HCT116 (cell line): ENCODE measurements at regions not wholly inside any gene's neighbourhood (a gene's known extent, or its start where the extent isn't known, plus 50 kb on each side); places are given as distances from the start of the nearest gene placed in this dataset.

Source experiments
- ATAC-seq: fragments of 200-7000 bp; cut with Tn5 transposase; 2 replicates; pipeline ENCODE4 v1.9.1; 2020; ENCODE audit warnings: mild to moderate bottlenecking, moderate library complexity
- BruUV-seq: library from RNA; stranded (reverse); fragments of 400-500 nt; replicated peaks from 2 replicates; lab custom pipeline; 2021; lab: Mats Ljungman, UMichigan
- CTCF ChIA-PET: fragments of 300-600 bp; sonication (Branson Sonifier 250); formaldehyde crosslinking; loops from one replicate; lab custom pipeline; 2021; ENCODE audit warnings: antibody characterized with exemption; lab: Charles Lee
- POLR2A ChIA-PET: fragments of 300-600, 350-600 bp; sonication (Branson Sonifier 250); formaldehyde crosslinking; loops from one replicate; lab custom pipeline; 2021; ENCODE audit warnings: antibody characterized with exemption; lab: Charles Lee
- RAD21 ChIA-PET, 2 experiments: fragments of 300-600 bp; sonication (Branson Sonifier 250); formaldehyde crosslinking; loops; one replicate each; lab custom pipeline; 2023; ENCODE audit warnings: low total read pairs in 2 of 2; ENCODE audit not compliant: uncharacterized antibody in 2 of 2, unreplicated experiment in 2 of 2, low non-redundant PET in 1 of 2; lab: Charles Lee
- DNase-seq: peaks from one replicate; pipeline ENCODE4 v3.0.0-alpha.2; 2010; ENCODE audit warnings: low read depth, low spot score
- H2AFZ ChIP-seq: fragments of 200-600 bp; shearing (Covaris generic), sonication (generic); 2 replicates; pipeline ENCODE4 v1.6.1; 2017; ENCODE audit warnings: low read depth, mixed run types, mixed read lengths, antibody characterized with exemption, low read length; ENCODE audit not compliant: poor library complexity, severe bottlenecking
- H3K27ac ChIP-seq: 2 replicates; pipeline ENCODE4 v1.5.1; 2012; ENCODE audit warnings: low read depth, low read length
- H3K27me3 ChIP-seq: fragments of 200-600 bp; sonication (generic); 2 replicates; pipeline ENCODE4 v1.6.1; 2016; ENCODE audit warnings: mixed run types, low read length, mixed read lengths; ENCODE audit not compliant: insufficient read depth
- H3K36me3 ChIP-seq, 2 experiments: fragments of 200-500 bp in 1 of 2; fragments of 200-600 bp in 1 of 2; sonication (Bioruptor generic) in 1 of 2; sonication (generic) in 1 of 2; 2 replicates each; pipeline versions ENCODE4 v1.5.1 to v1.6.1; 2014 to 2016; ENCODE audit warnings: low read length in 2 of 2, inconsistent platforms in 1 of 2, mixed read lengths in 1 of 2, mixed run types in 1 of 2; ENCODE audit not compliant: insufficient read depth in 2 of 2, control insufficient read depth in 1 of 2
- H3K4me1 ChIP-seq, 2 experiments: fragments of 200-600 bp in 1 of 2; sonication (generic) in 1 of 2; 2 replicates each; pipeline versions ENCODE4 v1.5.1 to v1.6.1; 2012 to 2017; ENCODE audit warnings: low read length in 2 of 2, inconsistent platforms in 1 of 2, mild to moderate bottlenecking in 1 of 2, mixed read lengths in 1 of 2, mixed run types in 1 of 2, moderate library complexity in 1 of 2; ENCODE audit not compliant: insufficient read depth in 2 of 2, control insufficient read depth in 1 of 2
- H3K4me2 ChIP-seq: fragments of 200-600 bp; sonication (generic); 2 replicates; pipeline ENCODE4 v1.6.1; 2017; ENCODE audit warnings: mixed run types, low read length, mixed read lengths
- H3K4me3 ChIP-seq, 2 experiments: fragments of 200-600 bp in 1 of 2; sonication (generic) in 1 of 2; replicated peaks in 1 of 2; 2 replicates each; pipeline ENCODE4 v1.5.1; 2011 to 2016; ENCODE audit warnings: low read length in 2 of 2, control low read depth in 1 of 2, low read depth in 1 of 2, mild to moderate bottlenecking in 1 of 2, mixed read lengths in 1 of 2, mixed run types in 1 of 2
- H3K79me2 ChIP-seq: fragments of 200-600 bp; sonication (generic); 2 replicates; pipeline ENCODE4 v1.6.1; 2017; ENCODE audit warnings: mild to moderate bottlenecking, mixed run types, low read length, moderate library complexity, mixed read lengths; ENCODE audit not compliant: insufficient read depth
- H3K9ac ChIP-seq: fragments of 200-600 bp; sonication (generic); 2 replicates; pipeline ENCODE4 v1.6.1; 2016; ENCODE audit warnings: low read length, mixed read lengths
- H3K9me2 ChIP-seq: fragments of 200-600 bp; sonication (generic), shearing (Covaris generic); 2 replicates; pipeline ENCODE4 v1.6.1; 2017; ENCODE audit warnings: mixed run types, mild to moderate bottlenecking, moderate library complexity; ENCODE audit not compliant: insufficient read depth
- H3K9me3 ChIP-seq, 2 experiments: fragments of 200-500 bp in 1 of 2; fragments of 200-600 bp in 1 of 2; sonication (Bioruptor generic) in 1 of 2; sonication (generic) in 1 of 2; 2 replicates each; pipeline ENCODE4 v1.6.1; 2014 to 2017; ENCODE audit warnings: low read length in 2 of 2, mixed read lengths in 2 of 2, inconsistent platforms in 1 of 2, low read depth in 1 of 2, mild to moderate bottlenecking in 1 of 2, mixed run types in 1 of 2, moderate library complexity in 1 of 2; ENCODE audit not compliant: control insufficient read depth in 1 of 2, insufficient read depth in 1 of 2
- H4K20me1 ChIP-seq: fragments of 200-600 bp; sonication (generic), shearing (Covaris generic); 2 replicates; pipeline ENCODE4 v1.6.1; 2017; ENCODE audit warnings: mixed run types, mild to moderate bottlenecking, moderate library complexity; ENCODE audit not compliant: insufficient read depth
- ATF3 ChIP-seq: IDR thresholded peaks from 2 replicates; pipeline ENCODE4 v1.6.1; 2012
- EGR1 ChIP-seq: IDR thresholded peaks from 2 replicates; pipeline ENCODE4 v1.6.1; 2012; ENCODE audit warnings: low read depth
- ELF1 ChIP-seq: IDR thresholded peaks from 2 replicates; pipeline ENCODE4 v1.6.1; 2012; ENCODE audit warnings: low read depth, borderline replicate concordance
- EZH2 ChIP-seq: fragments of 200-600 bp; sonication (generic); IDR thresholded peaks from 2 replicates; pipeline ENCODE4 v1.6.1; 2017; ENCODE audit warnings: antibody characterized with exemption, mixed run types
- JUND ChIP-seq: IDR thresholded peaks from 2 replicates; pipeline ENCODE4 v1.6.1; 2012
- MAX ChIP-seq: IDR thresholded peaks from 2 replicates; pipeline ENCODE4 v1.6.1; 2012
- SIN3A ChIP-seq: IDR thresholded peaks from 2 replicates; pipeline ENCODE4 v1.6.1; 2012; ENCODE audit warnings: low read depth
- SP1 ChIP-seq: IDR thresholded peaks from 2 replicates; pipeline ENCODE4 v1.6.1; 2012; ENCODE audit warnings: low read depth
- SRF ChIP-seq: IDR thresholded peaks from 2 replicates; pipeline ENCODE4 v1.6.1; 2012; ENCODE audit warnings: low read depth
- TCF7L2 ChIP-seq: IDR thresholded peaks from 2 replicates; pipeline ENCODE4 v1.7.0; 2011; ENCODE audit warnings: borderline replicate concordance, inconsistent platforms; ENCODE audit not compliant: insufficient read depth, insufficient read length; ENCODE audit errors: extremely low read depth
- YY1 ChIP-seq: IDR thresholded peaks from 2 replicates; pipeline ENCODE4 v1.6.1; 2011; ENCODE audit warnings: low read length, low read depth, moderate library complexity, mild to moderate bottlenecking; ENCODE audit not compliant: insufficient replicate concordance; ENCODE audit errors: extremely low read depth
- ZFX ChIP-seq: fragments of 450-650 bp; IDR thresholded peaks from 2 replicates; pipeline ENCODE4 v1.6.1; 2017
- ZNF274 ChIP-seq: fragments of 200-500 bp; sonication (Bioruptor generic); IDR thresholded peaks from 2 replicates; pipeline ENCODE4 v1.6.1; 2014; ENCODE audit warnings: mild to moderate bottlenecking, low read depth, low read length, inconsistent platforms
- intact Hi-C: fragments of 100-400 bp; cut with micrococcal nuclease; formaldehyde crosslinking; loops from 2 replicates; pipeline ENCODE4 v1.10.0; 2022

- Histone ChIP-seq H3K27me3 (no peaks in the 10 kb centered on the region), H3K79me2 (no peaks in the 10 kb centered on the region), H3K4me3 (no peak overlapping the region), H3K9me2 (no peaks in the 10 kb centered on the region), H3K36me3 (no peaks in the 10 kb centered on the region), H3K4me1 (no peaks in the 10 kb centered on the region), H3K27ac (no peak overlapping the region)
- CTCF ChIA-PET = no interaction called here
- TF ChIP-seq ZNF274 (no peak), JUND (no peak)
- TF ChIP-seq, all 23 proteins: peak for 0
- no peak for ATAC-seq
- no TSS peak for BruUV-seq
- DNase-seq = no peak
- no peaks in the 10 kb centered on the region for H4K20me1 ChIP-seq
- no peak overlapping the region for H2AFZ ChIP-seq
- H3K9ac ChIP-seq = no peak overlapping the region
- ChIA-PET RAD21 (no interaction called here), POLR2A (no interaction called here)
- peaks cover 4 to 6% of the 10 kb centered on the region in 2 experiments; a peak in 2 of 4 replicates for H3K9me3 ChIP-seq
- intact Hi-C loops = no loop called here
- H3K4me2 ChIP-seq = no peak overlapping the region
Measured at GRCh38 chr21:28633839-28634555, 358.7 kb downstream of the LTN1 start.

- no peak for TF ChIP-seq SRF
- no peak for TF ChIP-seq SP1
- TF ChIP-seq ATF3 = no peak
- no peak for TF ChIP-seq JUND
- TF ChIP-seq EGR1 = no peak
- TF ChIP-seq MAX = no peak
- no peak for TF ChIP-seq EZH2
- TF ChIP-seq YY1 = no peak
- no peak for TF ChIP-seq ELF1
- no peak for TF ChIP-seq ZFX
- TF ChIP-seq SIN3A = no peak
- TF ChIP-seq TCF7L2 = no peak
- H3K4me1 ChIP-seq = no peaks in the 10 kb centered on the region
- ATAC-seq = no peak
- ChIA-PET POLR2A (no interaction called here), RAD21 (no interaction called here), CTCF (no interaction called here)
- no peak overlapping the region for H3K9ac ChIP-seq
- intact Hi-C loops = no loop called here
- H3K9me2 ChIP-seq = no peaks in the 10 kb centered on the region
- H3K36me3 ChIP-seq = no peaks in the 10 kb centered on the region
- no peak overlapping the region for H3K4me3 ChIP-seq
- H2AFZ ChIP-seq = no peak overlapping the region
- no TSS peak for BruUV-seq
- no peak for DNase-seq
- no peaks in the 10 kb centered on the region for H3K27me3 ChIP-seq
- H4K20me1 ChIP-seq = no peaks in the 10 kb centered on the region
- no peak overlapping the region for H3K4me2 ChIP-seq
- no peaks in the 10 kb centered on the region for H3K79me2 ChIP-seq
- peaks cover 4 to 6% of the 10 kb centered on the region in 2 experiments; a peak in 2 of 4 replicates for H3K9me3 ChIP-seq
- H3K27ac ChIP-seq = no peak overlapping the region
Measured at GRCh38 chr21:28632755-28633408, 359.8 kb downstream of the LTN1 start.
